GM21381 (cell line): ENCODE measurements at regions not wholly inside any gene's neighbourhood (a gene's known extent, or its start where the extent isn't known, plus 50 kb on each side); places are given as distances from the start of the nearest gene placed in this dataset.
"Not testable (repeated sequence)": the region's sequence is repeated elsewhere in the genome, so short reads cannot be mapped to it uniquely, and the experiment has no call there.

Experiments used
- ATAC-seq: cut with Tn5 transposase; IDR thresholded peaks from one replicate; pipeline ENCODE4 v1.9.1; 2021; ENCODE audit warnings: mild to moderate bottlenecking, moderate library complexity; ENCODE audit not compliant: unreplicated experiment

- ATAC-seq = no peak
Observed at GRCh38 chr1:95865769-95866168, 631.8 kb downstream of the RWDD3 start.

DNA sequence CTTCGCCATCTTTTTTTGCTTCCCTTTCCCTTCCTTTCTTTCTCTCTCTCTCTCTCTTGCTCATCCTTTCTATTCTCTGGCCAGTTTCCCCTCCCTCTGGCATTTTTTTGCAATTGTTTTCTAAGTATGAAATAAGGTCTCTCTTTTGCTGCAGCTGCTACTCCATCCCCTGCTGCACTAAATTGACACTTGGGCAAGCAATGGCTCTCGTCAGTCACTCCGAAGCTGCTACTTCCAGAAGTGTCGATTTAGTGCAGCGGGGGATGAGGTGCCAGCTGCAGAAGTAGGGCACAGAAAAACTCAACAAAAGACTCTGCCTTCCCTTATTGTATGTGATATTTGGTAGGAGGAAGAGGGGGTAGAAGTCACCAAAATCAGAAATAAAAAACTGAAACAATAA lies 642.3 kb downstream of the RWDD3 start:
- ATAC-seq = no peak

GRCh38 chr1:95879498-95880050 lies 645.6 kb downstream of the RWDD3 start:
- no peak for ATAC-seq

DNA sequence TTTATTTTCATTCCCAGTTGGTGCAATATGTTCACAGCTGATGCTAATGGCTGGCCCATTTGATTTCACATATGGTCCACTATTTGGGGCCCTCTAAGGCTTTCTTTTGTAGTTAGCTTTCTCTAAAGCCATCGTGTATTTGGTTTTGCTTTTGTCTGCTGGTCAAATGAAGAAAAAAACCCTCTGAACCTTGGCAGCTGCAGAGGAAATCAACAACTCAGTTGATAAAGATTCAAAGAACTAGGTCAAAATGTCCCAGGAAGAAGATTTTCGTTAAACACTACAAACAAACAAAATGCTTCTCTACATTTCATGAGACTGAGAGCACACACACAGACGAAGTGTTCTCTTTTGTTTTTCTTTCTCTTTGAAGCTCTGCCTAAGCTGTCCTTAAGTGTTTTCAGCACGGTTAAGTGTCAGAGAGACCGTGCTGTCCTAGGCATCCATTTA lies 655.0 kb downstream of the RWDD3 start:
- no peak for ATAC-seq

DNA sequence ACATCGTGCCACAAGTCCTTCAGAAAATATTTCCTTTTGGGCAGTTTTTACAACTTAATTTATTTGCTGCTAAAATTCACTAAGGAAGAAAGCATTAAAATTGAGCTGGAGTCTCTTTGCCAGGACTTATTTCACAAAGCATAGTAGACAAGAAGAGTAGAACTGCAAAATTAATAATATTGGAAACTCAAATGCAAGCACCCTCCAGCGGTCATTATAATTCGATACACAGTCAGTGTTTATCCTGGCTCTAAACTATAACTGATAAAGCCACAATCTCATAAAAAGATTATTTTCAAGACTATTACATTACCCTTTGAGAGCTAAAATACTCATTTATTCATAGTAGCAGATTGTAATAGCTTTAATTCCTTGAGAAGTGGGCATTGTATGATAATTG lies 655.4 kb downstream of the RWDD3 start:
- ATAC-seq = no peak

DNA sequence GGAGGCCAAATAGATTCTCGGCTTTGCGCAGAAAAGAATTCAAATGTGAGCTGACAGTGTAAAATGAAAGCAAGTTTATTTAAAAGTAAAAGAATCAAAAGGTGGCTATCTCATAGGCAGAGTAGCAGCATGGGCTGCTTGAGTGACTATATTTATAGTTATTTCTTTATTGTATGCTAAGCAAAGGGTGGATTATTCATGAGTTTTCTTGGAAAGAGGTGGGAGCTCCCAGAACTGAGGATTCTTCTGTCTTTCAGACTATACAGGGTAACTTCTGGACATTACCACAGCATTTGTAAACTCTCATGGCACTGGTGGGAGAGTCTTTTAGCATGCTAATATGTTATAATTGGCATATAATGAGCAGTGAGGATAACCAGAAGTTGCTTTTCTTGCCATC lies 659.9 kb downstream of the RWDD3 start:
- no peak for ATAC-seq

GRCh38 chr1:95903060-95903459 lies 669.0 kb downstream of the RWDD3 start:
- ATAC-seq = no peak

DNA sequence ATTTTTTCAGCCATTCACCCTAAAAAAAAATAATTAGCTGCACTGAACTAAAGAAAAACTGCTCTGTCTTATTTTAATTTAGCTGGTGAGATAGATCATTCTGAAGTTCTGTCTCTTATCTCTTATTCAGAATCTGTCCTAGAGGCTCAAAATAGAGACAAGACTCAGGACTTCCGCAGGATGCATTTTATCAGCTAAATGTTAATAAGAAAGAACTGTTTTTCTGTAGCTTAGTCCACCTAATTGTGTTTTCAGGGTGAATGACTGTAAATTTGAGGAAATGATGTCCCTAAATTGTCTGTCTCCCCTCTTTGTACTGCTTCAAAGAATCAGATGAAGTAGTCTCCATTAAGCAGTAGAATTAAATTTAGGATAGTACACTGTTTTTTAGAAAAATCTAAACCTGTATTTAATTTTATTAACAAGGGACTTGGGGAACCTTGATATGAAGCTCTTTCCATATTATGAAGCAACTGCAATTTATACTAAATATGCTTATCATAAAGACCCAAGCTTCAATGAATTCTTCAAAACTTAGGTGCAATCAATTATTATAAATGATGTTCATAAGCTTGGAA lies 671.9 kb downstream of the RWDD3 start:
- ATAC-seq = no peak

GRCh38 chr1:95911739-95912138 lies 677.7 kb downstream of the RWDD3 start:
- not testable (repeated sequence) for ATAC-seq

- ATAC-seq = no peak
Observed at GRCh38 chr1:95916616-95917015, 682.6 kb downstream of the RWDD3 start.

GRCh38 chr1:95924684-95925083 lies 690.7 kb downstream of the RWDD3 start:
- no peak for ATAC-seq

DNA sequence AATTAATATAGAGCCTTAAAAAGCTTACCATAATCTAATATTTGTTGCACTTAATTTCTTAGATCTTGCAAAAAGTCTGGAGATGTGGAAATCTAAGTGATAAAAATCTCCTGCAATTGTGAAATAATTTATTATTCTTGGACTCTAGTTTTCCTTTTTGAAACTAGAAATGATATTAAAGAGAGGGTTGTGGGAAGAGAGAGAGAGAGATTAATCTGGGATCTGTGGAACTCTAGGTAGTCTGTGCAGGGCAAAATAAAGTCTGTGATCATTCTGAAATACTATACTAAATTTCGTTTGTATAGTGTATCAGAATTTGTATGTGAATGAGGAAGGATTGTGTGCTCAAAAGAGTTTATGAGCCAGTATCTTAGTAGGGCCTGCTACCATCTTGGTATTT lies 692.3 kb downstream of the RWDD3 start:
- no peak for ATAC-seq

GRCh38 chr1:95927061-95927460 lies 693.1 kb downstream of the RWDD3 start:
- no peak for ATAC-seq

DNA sequence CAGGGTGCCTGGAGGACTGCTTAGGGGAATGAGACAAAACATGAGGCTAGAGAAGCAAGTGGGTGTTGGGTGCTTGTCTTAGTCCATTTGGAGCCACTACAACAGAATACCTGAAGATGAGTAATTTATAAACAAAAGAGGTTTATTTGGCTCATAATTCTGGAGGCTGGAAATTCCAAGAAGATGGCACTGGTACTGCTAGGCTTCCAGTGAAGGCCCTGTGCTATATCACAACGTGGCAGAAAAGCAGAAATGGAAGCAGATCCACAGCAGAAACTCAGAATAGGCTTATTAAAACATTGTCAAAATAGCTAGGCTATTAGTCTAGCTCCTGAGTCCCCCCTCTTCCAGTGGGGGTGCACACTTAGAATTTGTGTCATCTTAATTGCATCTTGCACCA lies 701.7 kb downstream of the RWDD3 start:
- no peak for ATAC-seq

GRCh38 chr1:95941121-95941798 lies 707.2 kb downstream of the RWDD3 start:
- ATAC-seq = no peak

DNA sequence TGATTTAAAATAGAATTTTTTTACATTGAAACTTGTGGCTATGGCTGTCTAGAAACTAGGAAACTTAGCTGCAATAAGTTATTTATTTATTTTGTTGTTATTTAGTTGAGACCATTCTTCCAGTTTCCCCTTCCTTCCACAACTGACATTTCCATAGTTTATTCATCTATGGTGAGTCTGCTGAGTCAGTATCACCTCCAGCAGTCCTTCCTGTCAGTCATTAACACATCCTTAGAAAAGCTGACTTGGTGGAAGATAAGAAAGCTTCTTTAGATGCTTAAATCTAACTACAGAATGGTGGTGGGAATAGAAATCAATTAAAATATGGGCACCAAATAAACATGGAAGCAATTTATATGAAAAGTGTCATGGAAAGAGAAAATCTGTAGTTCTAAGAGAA lies 714.0 kb downstream of the RWDD3 start:
- no peak for ATAC-seq

DNA sequence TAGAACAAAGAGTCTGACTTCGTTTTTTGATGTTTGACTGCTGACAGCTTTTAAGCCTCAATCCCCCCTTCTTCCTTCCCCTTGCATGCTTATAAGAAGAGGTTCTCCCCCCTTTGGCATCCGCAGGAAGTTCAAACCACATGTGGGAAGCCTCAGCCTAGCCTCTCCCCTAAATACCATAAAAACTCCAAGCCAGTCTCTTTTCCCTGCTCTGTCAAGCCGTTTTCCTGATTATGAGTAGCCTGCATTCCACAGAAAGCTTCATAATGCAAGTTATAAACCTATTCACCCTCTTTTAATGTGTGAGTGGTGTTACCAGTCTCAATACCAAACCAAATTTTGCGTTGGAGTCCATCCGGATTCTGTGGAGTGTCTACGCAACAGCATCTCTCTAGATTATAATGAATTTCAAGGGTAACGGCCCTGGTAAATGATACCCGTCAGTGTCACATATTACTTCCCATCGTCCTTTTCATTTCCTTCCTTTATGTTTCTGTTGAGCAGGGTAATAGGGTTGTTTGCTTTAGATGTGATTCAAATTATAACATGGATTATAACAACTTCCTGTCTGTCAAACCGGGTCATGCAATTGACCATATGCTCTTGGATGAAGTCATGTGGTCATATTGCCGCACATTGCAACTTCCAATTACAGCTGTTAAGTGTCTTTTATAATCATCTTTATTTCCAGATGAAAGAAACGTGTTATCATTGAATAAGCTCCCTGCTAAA lies 717.5 kb downstream of the RWDD3 start:
- no peak for ATAC-seq

DNA sequence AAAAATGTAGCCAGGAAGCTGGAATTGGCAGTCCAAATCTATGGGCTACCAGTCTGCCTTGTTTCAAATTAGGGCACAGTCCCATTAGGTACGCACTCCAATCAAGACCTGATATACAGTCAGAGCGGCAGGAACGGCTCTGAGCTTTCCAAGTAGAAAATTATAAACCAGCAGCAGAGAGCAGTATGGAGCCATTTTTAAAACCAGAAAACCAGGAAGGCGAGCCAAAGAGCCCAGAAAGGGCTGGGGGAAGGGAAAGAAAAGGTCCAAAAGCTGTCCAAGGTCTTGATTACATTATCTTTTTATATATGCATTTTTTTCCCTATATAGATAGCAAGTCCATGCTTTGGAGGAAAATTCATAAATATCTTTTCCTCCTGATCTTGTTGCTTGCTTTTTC lies 719.0 kb downstream of the RWDD3 start:
- ATAC-seq = no peak

DNA sequence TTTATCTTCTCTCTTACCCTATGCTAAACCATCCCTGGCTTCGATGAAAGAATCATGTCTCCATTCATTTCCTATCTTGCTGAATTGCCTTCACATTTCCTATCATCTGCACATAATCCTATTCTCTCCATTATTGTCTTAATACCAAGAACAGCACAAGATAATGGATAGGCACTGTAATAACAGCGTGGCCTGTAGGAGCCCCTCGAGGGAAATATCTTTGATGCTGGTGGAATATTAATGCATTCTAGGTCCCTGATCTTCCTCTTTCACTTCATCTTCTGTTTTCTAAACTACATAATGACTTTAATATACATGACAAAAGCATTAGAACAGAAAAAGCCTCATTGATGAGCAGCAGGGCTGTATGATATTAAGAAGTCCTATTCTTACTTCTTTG lies 720.6 kb downstream of the RWDD3 start:
- no peak for ATAC-seq

- no peak for ATAC-seq
Observed at GRCh38 chr1:95956215-95956614, 722.2 kb downstream of the RWDD3 start.

GRCh38 chr1:95957748-95958147 lies 723.7 kb downstream of the RWDD3 start:
- ATAC-seq = no peak

DNA sequence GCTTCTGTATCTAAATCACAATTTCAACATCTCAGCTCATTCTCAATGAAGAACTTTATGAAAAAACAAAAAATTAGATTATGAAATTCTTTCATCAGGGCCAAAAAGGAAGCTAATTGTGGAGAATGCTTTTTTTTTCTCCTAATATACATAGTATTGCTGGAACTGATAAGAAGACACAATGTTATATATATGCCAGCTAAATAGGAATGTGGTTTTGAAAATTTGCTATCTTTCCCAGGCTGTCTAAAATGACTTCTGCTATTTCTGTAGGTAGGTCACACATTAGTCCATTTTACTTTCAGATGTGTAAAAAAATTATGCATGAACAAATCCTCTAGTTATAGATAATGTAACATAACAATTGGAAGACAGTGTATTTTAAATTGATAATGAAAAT lies 732.9 kb downstream of the RWDD3 start:
- no peak for ATAC-seq
